Loucy (cell line): ENCODE measurements at regions not wholly inside any gene's neighbourhood (a gene's known extent, or its start where the extent isn't known, plus 50 kb on each side); places are given as distances from the start of the nearest gene placed in this dataset.

Source experiments
- H2AFZ ChIP-seq: fragments of 200-600 bp; sonication (generic); 2 replicates; pipeline ENCODE4 v1.6.0; 2016; ENCODE audit warnings: antibody characterized with exemption, mild to moderate bottlenecking, low read length, moderate library complexity
- H3F3A ChIP-seq: fragments of 200-600 bp; 2 replicates; pipeline ENCODE4 v1.6.0; 2016; ENCODE audit warnings: antibody characterized with exemption, low read depth, mild to moderate bottlenecking
- H3K27me3 ChIP-seq: fragments of 200-600 bp; sonication (generic); 2 replicates; pipeline ENCODE4 v1.6.1; 2014; ENCODE audit warnings: low read length, mild to moderate bottlenecking; ENCODE audit not compliant: insufficient read depth, poor library complexity, severe bottlenecking
- H3K36me3 ChIP-seq: fragments of 200-600 bp; sonication (generic); 2 replicates; pipeline ENCODE4 v1.6.1; 2016; ENCODE audit warnings: low read length; ENCODE audit not compliant: insufficient read depth
- H3K4me1 ChIP-seq: fragments of 200-600 bp; sonication (generic); 2 replicates; pipeline ENCODE4 v1.5.1; 2014; ENCODE audit warnings: low read length, mild to moderate bottlenecking; ENCODE audit not compliant: insufficient read depth, poor library complexity, severe bottlenecking
- H3K4me2 ChIP-seq: fragments of 200-600 bp; sonication (generic); 2 replicates; pipeline ENCODE4 v1.6.0; 2014; ENCODE audit warnings: antibody characterized with exemption, low read length, low read depth, mild to moderate bottlenecking; ENCODE audit not compliant: poor library complexity, severe bottlenecking
- H3K4me3 ChIP-seq: fragments of 200-600 bp; sonication (generic); 2 replicates; pipeline ENCODE4 v1.5.1; 2014; ENCODE audit warnings: low read length, mild to moderate bottlenecking, mixed read lengths; ENCODE audit not compliant: poor library complexity, severe bottlenecking
- H3K79me2 ChIP-seq: fragments of 200-600 bp; sonication (generic); 2 replicates; pipeline ENCODE4 v1.6.1; 2014; ENCODE audit warnings: low read length; ENCODE audit not compliant: insufficient read depth
- H3K9ac ChIP-seq: fragments of 200-600 bp; sonication (generic); 2 replicates; pipeline ENCODE4 v1.6.0; 2014; ENCODE audit warnings: mild to moderate bottlenecking, low read depth, low read length, moderate library complexity; ENCODE audit not compliant: poor library complexity, severe bottlenecking
- H3K9me2 ChIP-seq: fragments of 200-600 bp; sonication (generic); replicated peaks from 2 replicates; pipeline ENCODE4 v1.6.1; 2016; ENCODE audit warnings: low read depth, low read length, mixed read lengths
- H3K9me3 ChIP-seq: fragments of 200-600 bp; sonication (generic); 2 replicates; pipeline ENCODE4 v1.6.1; 2014; ENCODE audit warnings: mild to moderate bottlenecking, antibody characterized with exemption, low read length, low read depth; ENCODE audit not compliant: insufficient read depth
- H4K20me1 ChIP-seq: fragments of 200-600 bp; sonication (generic); 2 replicates; pipeline ENCODE4 v1.6.0; 2014; ENCODE audit warnings: antibody characterized with exemption, low read length, mild to moderate bottlenecking; ENCODE audit not compliant: insufficient read depth, poor library complexity, severe bottlenecking
- EZH2phosphoT487 ChIP-seq: fragments of 200-600 bp; IDR thresholded peaks from 2 replicates; pipeline ENCODE4 v1.6.1; 2018; ENCODE audit warnings: antibody characterized with exemption, mild to moderate bottlenecking, moderate library complexity, borderline replicate concordance
- TF ChIP-seq, protein P1 (sequence below): fragments of 200-600 bp; sonication (generic); conservative IDR thresholded peaks from 2 replicates; pipeline ENCODE4 v1.5.1; 2014; ENCODE audit warnings: mild to moderate bottlenecking, antibody characterized with exemption, low read length

DNA sequence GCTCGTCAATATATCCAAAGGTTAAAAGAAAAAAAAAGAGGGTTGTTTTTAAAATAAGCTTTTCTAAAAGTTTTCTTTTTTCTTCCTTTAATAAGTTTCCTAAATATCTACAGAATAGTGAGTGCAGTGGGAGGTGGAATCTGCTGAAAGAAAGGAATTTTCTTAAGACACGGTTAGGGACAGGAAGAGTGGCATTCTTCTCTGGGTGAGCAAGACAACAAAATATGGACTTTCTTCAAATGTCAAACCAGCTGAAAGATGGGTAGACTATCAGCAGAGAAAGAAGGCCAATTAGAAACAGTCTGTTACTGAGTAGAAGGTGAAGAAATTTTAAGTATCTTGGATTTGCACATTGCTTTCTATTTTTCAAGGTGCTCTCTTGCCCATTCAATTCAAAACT lies 222.7 kb upstream of the PIK3C3 start:
- Histone ChIP-seq H3K4me3 (no peak overlapping the region), H2AFZ (no peak overlapping the region), H3K9me3 (no peaks in the 10 kb centered on the region), H4K20me1 (no peaks in the 10 kb centered on the region), H3K9me2 (no peaks in the 10 kb centered on the region; the same call in 1 of the 2 replicates), H3K79me2 (no peaks in the 10 kb centered on the region), H3K4me2 (no peak overlapping the region), H3K27me3 (no peaks in the 10 kb centered on the region), H3K4me1 (no peaks in the 10 kb centered on the region), H3F3A (no peaks in the 10 kb centered on the region), H3K9ac (no peak overlapping the region), H3K36me3 (no peaks in the 10 kb centered on the region)
- TF ChIP-seq EZH2phosphoT487: no peak
- TF ChIP-seq, protein P1, sequence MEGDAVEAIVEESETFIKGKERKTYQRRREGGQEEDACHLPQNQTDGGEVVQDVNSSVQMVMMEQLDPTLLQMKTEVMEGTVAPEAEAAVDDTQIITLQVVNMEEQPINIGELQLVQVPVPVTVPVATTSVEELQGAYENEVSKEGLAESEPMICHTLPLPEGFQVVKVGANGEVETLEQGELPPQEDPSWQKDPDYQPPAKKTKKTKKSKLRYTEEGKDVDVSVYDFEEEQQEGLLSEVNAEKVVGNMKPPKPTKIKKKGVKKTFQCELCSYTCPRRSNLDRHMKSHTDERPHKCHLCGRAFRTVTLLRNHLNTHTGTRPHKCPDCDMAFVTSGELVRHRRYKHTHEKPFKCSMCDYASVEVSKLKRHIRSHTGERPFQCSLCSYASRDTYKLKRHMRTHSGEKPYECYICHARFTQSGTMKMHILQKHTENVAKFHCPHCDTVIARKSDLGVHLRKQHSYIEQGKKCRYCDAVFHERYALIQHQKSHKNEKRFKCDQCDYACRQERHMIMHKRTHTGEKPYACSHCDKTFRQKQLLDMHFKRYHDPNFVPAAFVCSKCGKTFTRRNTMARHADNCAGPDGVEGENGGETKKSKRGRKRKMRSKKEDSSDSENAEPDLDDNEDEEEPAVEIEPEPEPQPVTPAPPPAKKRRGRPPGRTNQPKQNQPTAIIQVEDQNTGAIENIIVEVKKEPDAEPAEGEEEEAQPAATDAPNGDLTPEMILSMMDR: no peak

DNA sequence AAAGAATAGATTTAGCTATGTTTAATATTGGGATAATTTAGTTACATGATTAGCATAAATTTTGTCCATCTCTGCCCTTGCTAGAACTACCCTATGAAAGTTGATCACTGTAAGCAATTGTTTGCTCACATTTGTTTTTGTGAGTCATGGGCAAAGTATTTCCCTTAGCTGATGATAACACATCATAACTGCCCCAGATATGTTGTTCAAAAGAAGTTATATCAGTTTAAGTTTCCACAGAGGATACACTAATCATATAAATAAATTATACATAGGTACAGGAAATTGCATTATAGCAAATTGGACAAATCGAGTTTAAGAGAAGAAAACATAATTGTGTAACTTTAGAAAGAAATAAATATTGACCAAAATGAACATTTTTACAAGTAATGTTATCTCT lies 223.2 kb upstream of the PIK3C3 start:
- no peak overlapping the region for H3K4me3 ChIP-seq
- H4K20me1 ChIP-seq: no peaks in the 10 kb centered on the region
- H3K36me3 ChIP-seq: no peaks in the 10 kb centered on the region
- H3K9me2 ChIP-seq: no peaks in the 10 kb centered on the region; the same call in 1 of the 2 replicates
- H3K27me3 ChIP-seq: no peaks in the 10 kb centered on the region
- no peaks in the 10 kb centered on the region for H3K79me2 ChIP-seq
- TF ChIP-seq, protein P1: no peak
- no peak for TF ChIP-seq EZH2phosphoT487
- H3K9ac ChIP-seq: no peak overlapping the region
- H3K9me3 ChIP-seq: no peaks in the 10 kb centered on the region
- no peak overlapping the region for H2AFZ ChIP-seq
- H3K4me1 ChIP-seq: no peaks in the 10 kb centered on the region
- H3K4me2 ChIP-seq: no peak overlapping the region
- H3F3A ChIP-seq: no peaks in the 10 kb centered on the region

DNA sequence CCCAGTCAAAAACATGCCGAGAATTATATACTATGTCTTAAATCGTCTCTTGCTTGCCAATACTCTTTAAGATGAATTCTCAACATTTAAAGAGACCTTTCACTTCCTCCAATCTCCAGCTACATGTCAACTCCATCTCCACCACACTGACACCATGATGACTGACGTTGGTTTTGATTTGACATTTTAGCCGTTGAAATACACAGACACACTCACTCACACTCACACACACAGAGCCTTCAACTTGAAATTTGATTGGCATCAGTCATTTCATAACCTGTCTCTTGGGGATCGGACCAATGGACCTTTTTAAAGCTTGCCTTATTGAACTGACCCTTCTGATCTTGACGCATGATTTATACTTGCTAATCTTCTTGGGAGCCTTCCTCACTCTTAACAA lies 230.8 kb upstream of the PIK3C3 start:
- Histone ChIP-seq H2AFZ (no peak overlapping the region), H4K20me1 (no peaks in the 10 kb centered on the region), H3K4me2 (no peak overlapping the region), H3K9ac (no peak overlapping the region), H3F3A (no peaks in the 10 kb centered on the region), H3K9me2 (no peaks in the 10 kb centered on the region; the same call in 1 of the 2 replicates), H3K36me3 (no peaks in the 10 kb centered on the region), H3K4me3 (no peak overlapping the region), H3K4me1 (no peaks in the 10 kb centered on the region), H3K79me2 (no peaks in the 10 kb centered on the region), H3K27me3 (no peaks in the 10 kb centered on the region), H3K9me3 (no peaks in the 10 kb centered on the region)
- TF ChIP-seq, protein P1: no peak
- no peak for TF ChIP-seq EZH2phosphoT487
